ENCODE measurements at regions not wholly inside any gene's neighbourhood (a gene's known extent, or its start where the extent isn't known, plus 50 kb on each side); places are given as distances from the start of the nearest gene placed in this dataset.

GRCh38 chr5:117263231-117263630, 688.6 kb upstream of the SEMA6A start:
- TF ChIP-seq, protein P1, sequence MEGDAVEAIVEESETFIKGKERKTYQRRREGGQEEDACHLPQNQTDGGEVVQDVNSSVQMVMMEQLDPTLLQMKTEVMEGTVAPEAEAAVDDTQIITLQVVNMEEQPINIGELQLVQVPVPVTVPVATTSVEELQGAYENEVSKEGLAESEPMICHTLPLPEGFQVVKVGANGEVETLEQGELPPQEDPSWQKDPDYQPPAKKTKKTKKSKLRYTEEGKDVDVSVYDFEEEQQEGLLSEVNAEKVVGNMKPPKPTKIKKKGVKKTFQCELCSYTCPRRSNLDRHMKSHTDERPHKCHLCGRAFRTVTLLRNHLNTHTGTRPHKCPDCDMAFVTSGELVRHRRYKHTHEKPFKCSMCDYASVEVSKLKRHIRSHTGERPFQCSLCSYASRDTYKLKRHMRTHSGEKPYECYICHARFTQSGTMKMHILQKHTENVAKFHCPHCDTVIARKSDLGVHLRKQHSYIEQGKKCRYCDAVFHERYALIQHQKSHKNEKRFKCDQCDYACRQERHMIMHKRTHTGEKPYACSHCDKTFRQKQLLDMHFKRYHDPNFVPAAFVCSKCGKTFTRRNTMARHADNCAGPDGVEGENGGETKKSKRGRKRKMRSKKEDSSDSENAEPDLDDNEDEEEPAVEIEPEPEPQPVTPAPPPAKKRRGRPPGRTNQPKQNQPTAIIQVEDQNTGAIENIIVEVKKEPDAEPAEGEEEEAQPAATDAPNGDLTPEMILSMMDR (IDR thresholded peaks at IDR 0.05; ENCODE audit: insufficient read depth, low read length, poor library complexity, severe bottlenecking): no peak
- H3K27me3 ChIP-seq (replicated peaks; ENCODE audit: control insufficient read depth, insufficient read depth, low read length): no peaks in the 10 kb centered on the region
- no peak for DNase-seq (ENCODE audit: extremely low read depth, insufficient read length)

DNA sequence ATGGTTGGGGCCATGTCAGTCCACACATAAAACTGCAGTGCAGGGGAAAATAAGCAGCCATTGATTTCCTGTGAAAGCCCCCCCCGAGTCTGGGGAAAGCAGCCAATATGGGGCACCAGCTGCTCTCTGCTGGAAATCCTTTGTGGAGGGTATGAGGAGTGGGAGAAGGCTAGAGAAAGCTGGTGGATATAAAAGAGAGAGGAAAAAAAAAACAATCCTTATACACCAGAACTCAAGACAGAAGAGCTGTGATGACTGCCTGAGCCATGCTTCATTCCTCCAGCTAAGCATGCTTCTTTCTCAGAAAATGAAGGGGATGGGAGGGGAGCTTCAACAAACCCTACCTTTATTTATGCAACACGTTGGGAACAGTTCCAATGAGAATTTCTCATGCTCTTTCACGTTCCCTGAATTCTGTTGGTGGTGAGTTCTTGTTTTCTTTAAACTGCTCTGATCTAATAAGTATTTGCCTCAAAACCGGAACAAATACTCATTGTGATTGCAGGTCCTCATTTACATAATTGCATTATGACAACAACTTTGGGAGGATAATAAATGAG, 688.0 kb upstream of the SEMA6A start:
- Histone ChIP-seq H3K4me3 (replicated peaks; ENCODE audit: low read depth, low read length) (no peak overlapping the region), H3K36me3 (ENCODE audit: control insufficient read depth, insufficient read depth, low read length) (no peaks in the 10 kb centered on the region), H3K27me3 (replicated peaks; ENCODE audit: control insufficient read depth, insufficient read depth, low read length) (no peaks in the 10 kb centered on the region)
- DNase-seq (ENCODE audit: extremely low read depth, insufficient read length): no peak
- TF ChIP-seq, protein P1 (IDR thresholded peaks at IDR 0.05; ENCODE audit: insufficient read depth, low read length, poor library complexity, severe bottlenecking): no peak

More at GRCh38 chr5:117263231-117263630, 688.6 kb upstream of the SEMA6A start:
- no peak overlapping the region for H3K4me3 ChIP-seq (replicated peaks; ENCODE audit: low read depth, low read length)
- H3K36me3 ChIP-seq (ENCODE audit: control insufficient read depth, insufficient read depth, low read length): no peaks in the 10 kb centered on the region

DNA sequence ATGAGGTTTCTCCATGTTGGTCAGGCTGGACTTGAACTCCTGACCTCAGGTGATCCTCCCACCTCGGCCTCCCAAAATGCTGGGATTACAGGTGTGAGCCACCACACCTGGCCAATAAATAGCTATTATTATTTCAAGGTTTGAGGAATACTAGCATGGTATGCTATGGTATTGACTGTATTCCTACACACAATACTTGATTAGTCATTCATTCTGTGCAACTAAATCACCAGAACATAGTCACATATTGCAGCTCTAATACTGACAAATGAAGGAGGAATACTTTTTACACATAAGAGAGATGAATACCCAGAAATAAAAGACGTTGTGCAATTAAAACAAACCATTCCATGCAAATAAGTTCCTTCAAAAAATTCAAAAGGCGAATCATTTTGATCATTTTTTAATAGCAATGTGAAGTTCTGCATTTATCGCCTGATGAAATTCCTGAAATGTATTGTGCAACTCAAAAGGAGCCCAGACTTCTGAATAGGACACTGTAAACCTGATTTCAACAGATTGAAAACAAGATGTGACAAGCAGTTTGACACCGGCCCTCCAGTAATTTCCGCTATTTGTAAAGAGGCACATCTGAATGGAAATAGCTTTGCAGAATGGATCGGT, 687.4 kb upstream of the SEMA6A start:
- no peaks in the 10 kb centered on the region for H3K27me3 ChIP-seq (replicated peaks; ENCODE audit: control insufficient read depth, insufficient read depth, low read length)
- TF ChIP-seq, protein P1 (IDR thresholded peaks at IDR 0.05; ENCODE audit: insufficient read depth, low read length, poor library complexity, severe bottlenecking): no peak

DNA sequence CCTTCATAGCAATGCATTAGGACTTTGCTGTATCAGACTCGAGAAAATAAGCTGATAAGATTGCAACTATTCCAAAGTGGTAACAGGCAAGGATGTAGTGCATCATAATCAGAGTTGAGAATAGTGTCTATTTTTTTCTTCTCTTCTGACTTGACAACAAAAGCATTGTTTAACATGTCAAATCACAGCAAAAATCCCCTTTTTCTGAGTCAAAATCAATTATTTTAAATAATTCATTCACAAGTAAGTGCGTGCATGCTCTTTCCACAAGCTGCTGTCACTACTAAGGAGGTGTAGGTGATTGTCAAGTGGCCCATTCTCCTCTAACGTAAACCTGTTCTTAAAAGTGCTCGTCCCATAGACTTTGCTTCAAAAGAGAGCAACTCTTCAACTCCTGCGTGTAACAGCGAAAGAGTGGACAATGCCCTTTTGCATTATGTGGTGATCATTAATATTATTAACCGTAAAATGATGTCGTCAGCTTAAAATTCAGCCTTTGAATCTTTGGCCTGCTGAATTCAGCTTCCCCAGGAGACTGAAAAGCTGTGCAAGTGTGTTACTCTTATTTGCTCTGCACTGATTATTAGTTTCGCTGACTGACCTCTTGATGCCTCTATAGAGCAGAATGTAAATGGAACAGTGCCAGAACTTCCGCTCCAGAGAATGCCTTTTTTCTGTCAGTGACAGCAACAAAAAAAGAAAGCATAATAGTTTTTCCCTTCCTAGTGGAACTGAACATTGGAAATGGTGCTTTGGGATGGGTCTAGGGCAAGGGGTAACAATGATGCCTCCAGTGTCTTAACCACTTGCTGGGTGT, 680.8 kb upstream of the SEMA6A start:
- DNase-seq (ENCODE audit: extremely low read depth, insufficient read length): no peak

More for the DNA sequence above, 687.4 kb upstream of the SEMA6A start:
- DNase-seq (ENCODE audit: extremely low read depth, insufficient read length): no peak
- H3K36me3 ChIP-seq (ENCODE audit: control insufficient read depth, insufficient read depth, low read length): no peaks in the 10 kb centered on the region
- no peak overlapping the region for H3K4me3 ChIP-seq (replicated peaks; ENCODE audit: low read depth, low read length)

GRCh38 chr5:117252566-117252965, 677.9 kb upstream of the SEMA6A start:
- H3K27me3 ChIP-seq (replicated peaks; ENCODE audit: control insufficient read depth, insufficient read depth, low read length): no peaks in the 10 kb centered on the region
- no peak for DNase-seq (ENCODE audit: extremely low read depth, insufficient read length)
- TF ChIP-seq, protein P1 (IDR thresholded peaks at IDR 0.05; ENCODE audit: insufficient read depth, low read length, poor library complexity, severe bottlenecking): no peak
- no peak overlapping the region for H3K4me3 ChIP-seq (replicated peaks; ENCODE audit: low read depth, low read length)
- no peaks in the 10 kb centered on the region for H3K36me3 ChIP-seq (ENCODE audit: control insufficient read depth, insufficient read depth, low read length)

More for the DNA sequence above, 680.8 kb upstream of the SEMA6A start:
- H3K36me3 ChIP-seq (ENCODE audit: control insufficient read depth, insufficient read depth, low read length): no peaks in the 10 kb centered on the region
- TF ChIP-seq, protein P1 (IDR thresholded peaks at IDR 0.05; ENCODE audit: insufficient read depth, low read length, poor library complexity, severe bottlenecking): no peak
- no peak overlapping the region for H3K4me3 ChIP-seq (replicated peaks; ENCODE audit: low read depth, low read length)
- H3K27me3 ChIP-seq (replicated peaks; ENCODE audit: control insufficient read depth, insufficient read depth, low read length): no peaks in the 10 kb centered on the region

Data from GM06990 (cell line).